MCF 10A (cell line): ENCODE measurements at regions not wholly inside any gene's neighbourhood (a gene's known extent, or its start where the extent isn't known, plus 50 kb on each side); places are given as distances from the start of the nearest gene placed in this dataset.

Source experiments
- BruUV-seq: library from RNA; stranded (reverse); fragments of 400-500 nt; replicated peaks from 2 replicates; lab custom pipeline; 2021; lab: Mats Ljungman, UMichigan
- CTCF ChIA-PET: fragments of 300-600 bp; sonication (Branson Sonifier 250); formaldehyde crosslinking; extraction: SDS; loops from one replicate; lab custom pipeline; 2021; ENCODE audit warnings: antibody characterized with exemption, inconsistent platforms; lab: Yijun Ruan, JAX
- POLR2A ChIA-PET: fragments of 300-600, 350-650 bp; sonication (Branson Sonifier 250); formaldehyde crosslinking; extraction: SDS; loops from one replicate; lab custom pipeline; 2020; ENCODE audit warnings: antibody characterized with exemption, inconsistent platforms; lab: Yijun Ruan, JAX
- DNase-seq: peaks from one replicate; pipeline ENCODE4 v3.0.0-alpha.2; 2018; ENCODE audit not compliant: unreplicated experiment
- H3K27ac Mint-ChIP-seq: one replicate; pipeline ENCODE4 v1.8.0; 2022; ENCODE audit warnings: mild to moderate bottlenecking, low read depth, mixed read lengths; ENCODE audit not compliant: unreplicated experiment
- H3K27me3 Mint-ChIP-seq: one replicate; pipeline ENCODE4 v1.8.0; 2022; ENCODE audit warnings: mixed read lengths; ENCODE audit not compliant: insufficient read depth, unreplicated experiment
- H3K36me3 Mint-ChIP-seq: one replicate; pipeline ENCODE4 v1.8.0; 2022; ENCODE audit warnings: mild to moderate bottlenecking, moderate library complexity, mixed read lengths; ENCODE audit not compliant: insufficient read depth, unreplicated experiment
- H3K4me1 Mint-ChIP-seq: one replicate; pipeline ENCODE4 v1.8.0; 2022; ENCODE audit warnings: mixed read lengths; ENCODE audit not compliant: insufficient read depth, unreplicated experiment
- H3K4me3 Mint-ChIP-seq: one replicate; pipeline ENCODE4 v1.8.0; 2022; ENCODE audit warnings: mild to moderate bottlenecking, moderate library complexity, mixed read lengths; ENCODE audit not compliant: unreplicated experiment
- H3K9me3 Mint-ChIP-seq: one replicate; pipeline ENCODE4 v1.8.0; 2022; ENCODE audit warnings: mixed read lengths; ENCODE audit not compliant: unreplicated experiment
- CTCF ChIP-seq: fragments of 200-600 bp; IDR thresholded peaks from one replicate; pipeline ENCODE4 v1.8.0; 2022; ENCODE audit warnings: antibody characterized with exemption, mild to moderate bottlenecking; ENCODE audit not compliant: unreplicated experiment
- intact Hi-C: fragments of 100-400 bp; cut with micrococcal nuclease; formaldehyde crosslinking; loops from 2 replicates; pipeline ENCODE4 v1.14.1; 2022

- Mint-ChIP-seq H3K4me3 (no peak overlapping the region), H3K9me3 (peaks cover 18% of the 10 kb centered on the region), H3K27me3 (no peaks in the 10 kb centered on the region), H3K4me1 (no peaks in the 10 kb centered on the region), H3K27ac (no peak overlapping the region), H3K36me3 (no peaks in the 10 kb centered on the region)
- no TSS peak for BruUV-seq
- no peak for TF ChIP-seq CTCF
- POLR2A ChIA-PET: interaction anchor here (0.8 kb wide), 1 partner anchor 213 kb away, joined by 3 read pairs; no protein-coding TSS in a partner anchor
- CTCF ChIA-PET: interaction anchor here (0.6 to 1.0 kb wide), 2 partner anchors 11 to 111 kb away, joined by 3 to 4 read pairs; no protein-coding TSS in a partner anchor
- intact Hi-C loops: no loop called here
- no peak for DNase-seq
These were observed 79.2 kb upstream of the DDIT4L start for GRCh38 chr4:100269446-100269845.

DNA sequence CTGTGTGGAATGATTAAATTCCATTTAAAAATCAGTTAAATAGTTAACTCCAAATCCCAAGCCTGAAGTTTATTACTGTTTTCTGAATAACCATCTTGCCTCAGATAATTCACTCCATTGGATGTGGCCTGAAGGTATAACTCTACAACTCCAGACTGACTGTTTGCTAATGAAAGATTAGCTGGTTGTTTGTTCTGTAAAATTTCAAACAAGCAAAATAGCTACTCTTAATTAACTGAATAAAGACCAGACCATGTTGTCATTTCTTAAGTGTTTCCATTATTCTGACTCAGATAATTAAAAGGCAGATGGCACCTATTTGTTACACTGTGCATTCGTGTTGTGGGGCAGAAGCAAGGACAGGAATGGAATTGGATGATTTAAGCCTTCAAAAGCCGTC lies 78.5 kb upstream of the DDIT4L start:
- Mint-ChIP-seq H3K4me1 (no peaks in the 10 kb centered on the region), H3K36me3 (no peaks in the 10 kb centered on the region), H3K9me3 (peaks cover 18% of the 10 kb centered on the region), H3K27ac (no peak overlapping the region), H3K27me3 (no peaks in the 10 kb centered on the region), H3K4me3 (no peak overlapping the region)
- DNase-seq: no peak
- CTCF ChIA-PET: interaction anchor here (0.6 to 1.0 kb wide), 2 partner anchors 10 to 110 kb away, joined by 3 to 4 read pairs; no protein-coding TSS in a partner anchor
- intact Hi-C loops: no loop called here
- no peak for TF ChIP-seq CTCF
- BruUV-seq: no TSS peak
- POLR2A ChIA-PET: interaction anchor here (0.8 kb wide), 1 partner anchor 212 kb away, joined by 3 read pairs; no protein-coding TSS in a partner anchor

- no peak overlapping the region for H3K4me3 Mint-ChIP-seq
- H3K4me1 Mint-ChIP-seq: no peaks in the 10 kb centered on the region
- TF ChIP-seq CTCF: no peak
- no peak overlapping the region for H3K27ac Mint-ChIP-seq
- H3K9me3 Mint-ChIP-seq: peaks cover 8% of the 10 kb centered on the region
- no TSS peak for BruUV-seq
- DNase-seq: no peak
- H3K36me3 Mint-ChIP-seq: no peaks in the 10 kb centered on the region
- H3K27me3 Mint-ChIP-seq: no peaks in the 10 kb centered on the region
- POLR2A ChIA-PET: no interaction called here
- CTCF ChIA-PET: no interaction called here
- intact Hi-C loops: no loop called here
These were observed 71.1 kb upstream of the DDIT4L start for GRCh38 chr4:100261346-100261745.

DNA sequence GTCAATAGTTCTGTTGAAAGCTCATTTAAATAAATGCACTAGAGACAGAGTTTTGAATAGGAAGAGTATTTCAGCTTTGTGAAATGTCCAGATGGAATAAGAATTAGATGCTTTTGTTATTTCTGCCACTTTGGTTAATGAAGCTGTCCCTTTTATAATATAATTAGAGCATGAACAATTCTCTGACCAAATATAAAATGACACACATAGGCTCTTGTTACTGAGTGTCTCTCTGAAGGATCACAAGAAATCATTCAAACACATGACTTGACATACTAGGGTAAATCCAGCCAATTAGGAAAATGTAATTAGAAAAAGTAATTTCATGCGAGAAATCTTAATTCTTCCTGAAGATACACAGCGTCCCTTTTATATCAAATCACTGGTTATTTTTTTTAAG lies 68.4 kb upstream of the DDIT4L start:
- Mint-ChIP-seq H3K4me1 (no peaks in the 10 kb centered on the region), H3K27me3 (no peaks in the 10 kb centered on the region), H3K36me3 (no peaks in the 10 kb centered on the region), H3K27ac (no peak overlapping the region), H3K9me3 (no peaks in the 10 kb centered on the region), H3K4me3 (no peak overlapping the region)
- CTCF ChIA-PET: interaction anchor here (0.6 to 0.8 kb wide), 3 partner anchors 9 to 68 kb away, joined by 3 read pairs; no protein-coding TSS in a partner anchor
- DNase-seq: no peak
- TF ChIP-seq CTCF: no peak
- intact Hi-C loops: no loop called here
- BruUV-seq: no TSS peak
- POLR2A ChIA-PET: interaction anchor here (0.8 kb wide), 2 partner anchors 9 to 1440 kb away, joined by 3 read pairs; no protein-coding TSS in a partner anchor
